ENCODE measurements at regions not wholly inside any gene's neighbourhood (a gene's known extent, or its start where the extent isn't known, plus 50 kb on each side); places are given as distances from the start of the nearest gene placed in this dataset.

GRCh38 chr6:4004249-4004648 is 74.7 kb downstream of the FAM217A start:
- TF ChIP-seq ERG (CRISPR knock-in tag; IDR thresholded peaks at IDR 0.05) = no peak
- no peak for TF ChIP-seq CTCF (IDR thresholded peaks at IDR 0.05)
- no peak for TF ChIP-seq MAX (CRISPR knock-in tag; IDR thresholded peaks at IDR 0.05)
- no peak for TF ChIP-seq ZSCAN18 (CRISPR knock-in tag; IDR thresholded peaks at IDR 0.05)
- TF ChIP-seq MYBL2 (CRISPR knock-in tag; IDR thresholded peaks at IDR 0.05) = no peak
- no peak for TF ChIP-seq CREB1 (CRISPR knock-in tag; IDR thresholded peaks at IDR 0.05)

All from WTC11 (cell line).